ENCODE measurements at regions not wholly inside any gene's neighbourhood (a gene's known extent, or its start where the extent isn't known, plus 50 kb on each side); places are given as distances from the start of the nearest gene placed in this dataset.
"Not testable (repeated sequence)": the region's sequence is repeated elsewhere in the genome, so short reads cannot be mapped to it uniquely, and the experiment has no call there.

DNA sequence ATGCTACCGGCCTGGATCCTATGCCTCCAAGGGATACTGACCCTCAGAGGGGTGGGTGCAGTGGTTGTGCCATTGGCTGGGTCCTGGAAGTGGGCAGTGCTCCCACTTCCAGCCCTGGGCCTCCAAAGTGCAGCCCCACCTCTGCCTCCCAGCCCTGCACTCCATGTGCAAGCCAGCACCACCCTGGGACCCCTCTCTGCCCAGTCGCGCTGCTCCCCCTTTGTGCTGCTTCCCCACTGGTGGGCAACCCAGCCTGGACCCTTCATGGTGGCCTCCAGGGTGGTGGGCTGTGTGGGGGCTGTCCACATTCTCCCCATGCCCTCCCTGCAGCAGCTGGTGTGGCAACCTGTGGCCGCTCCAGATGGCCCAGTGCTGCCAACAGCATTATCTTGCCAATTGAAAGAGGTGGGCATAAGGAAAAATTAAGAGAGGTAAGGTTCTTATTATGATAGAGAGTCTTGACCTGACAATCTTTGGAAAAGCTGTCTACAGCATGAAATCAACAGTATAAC, 309.7 kb downstream of the GUCY2F start:
- DNase-seq (ENCODE audit: low read depth), result no peak

DNA sequence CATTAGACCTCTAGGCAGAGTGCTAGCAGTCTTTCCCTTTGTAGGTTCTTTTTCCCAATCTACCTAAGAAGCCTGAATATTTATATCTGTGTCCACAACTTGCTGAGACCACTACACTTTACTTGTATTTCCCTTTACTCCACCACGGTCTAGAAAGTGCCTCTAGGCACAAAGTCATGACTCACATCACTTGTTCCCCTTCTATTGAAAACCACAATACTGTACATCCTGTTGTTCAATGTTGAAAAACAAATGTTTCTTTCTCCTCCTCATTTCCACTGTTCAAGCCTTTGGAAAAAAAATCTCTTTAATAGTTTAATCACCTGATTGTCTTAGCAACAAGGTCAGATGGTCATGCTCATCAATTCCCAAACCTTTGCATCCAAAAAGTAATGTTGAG, 326.7 kb downstream of the GUCY2F start:
- DNase-seq (ENCODE audit: low read depth), result no peak

DNA sequence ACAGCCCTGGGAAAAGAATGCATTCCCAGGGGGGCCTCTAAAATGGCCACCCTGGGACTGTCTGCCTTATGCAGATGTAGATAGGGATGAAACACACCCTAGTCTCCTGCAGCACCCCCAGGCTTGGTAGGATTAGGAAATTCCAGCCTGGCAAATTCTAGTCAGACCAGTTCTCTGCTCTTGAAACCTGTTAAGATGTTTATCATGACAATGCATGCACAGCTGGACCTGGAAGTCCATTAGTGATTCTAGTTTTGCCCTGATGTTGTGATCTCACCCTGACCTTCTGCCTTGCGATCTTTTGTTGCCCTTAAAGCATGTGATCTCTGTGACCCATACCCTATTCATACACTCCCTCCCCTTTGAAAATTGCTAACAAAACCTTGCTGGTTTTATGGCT, 337.7 kb downstream of the GUCY2F start:
- not testable (repeated sequence) for DNase-seq (ENCODE audit: low read depth)

DNA sequence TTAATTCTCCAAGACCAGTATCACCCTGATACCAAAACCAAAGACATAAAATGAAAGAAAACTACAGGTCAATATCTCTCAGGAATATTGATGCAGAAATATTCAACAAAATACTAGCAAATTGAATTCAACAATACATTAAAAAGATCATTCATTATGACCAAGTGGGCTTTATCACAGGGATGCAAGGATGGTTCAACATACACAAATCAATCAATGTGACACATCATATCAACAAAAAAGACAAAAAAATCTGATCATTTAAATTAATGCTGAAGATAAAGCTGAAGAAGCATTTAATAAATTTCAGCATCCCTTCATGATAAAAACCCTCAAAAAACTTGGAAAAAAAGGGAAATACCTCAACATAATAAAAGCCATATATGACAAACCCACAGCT, 341.4 kb downstream of the GUCY2F start:
- no peak for DNase-seq (ENCODE audit: low read depth)

DNA sequence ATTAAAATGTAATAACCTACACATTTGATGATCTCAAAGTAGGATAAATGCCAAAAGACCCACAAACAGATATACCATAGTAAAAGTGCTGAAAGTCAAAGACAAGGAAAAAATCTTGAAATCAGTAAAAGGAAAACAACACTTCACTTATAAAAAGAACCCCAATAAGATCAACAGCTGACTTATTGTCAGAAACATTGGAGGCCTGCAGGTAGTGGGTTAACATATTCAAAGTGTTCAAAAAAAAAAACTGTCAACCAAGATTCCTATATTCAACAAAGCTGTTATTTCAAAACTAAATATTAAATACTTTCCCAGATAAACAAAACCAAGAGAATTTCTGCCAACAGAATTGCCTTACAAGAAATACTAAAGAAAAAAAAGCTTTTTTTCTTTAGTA, 347.1 kb downstream of the GUCY2F start:
- DNase-seq (ENCODE audit: low read depth), result no peak

DNA sequence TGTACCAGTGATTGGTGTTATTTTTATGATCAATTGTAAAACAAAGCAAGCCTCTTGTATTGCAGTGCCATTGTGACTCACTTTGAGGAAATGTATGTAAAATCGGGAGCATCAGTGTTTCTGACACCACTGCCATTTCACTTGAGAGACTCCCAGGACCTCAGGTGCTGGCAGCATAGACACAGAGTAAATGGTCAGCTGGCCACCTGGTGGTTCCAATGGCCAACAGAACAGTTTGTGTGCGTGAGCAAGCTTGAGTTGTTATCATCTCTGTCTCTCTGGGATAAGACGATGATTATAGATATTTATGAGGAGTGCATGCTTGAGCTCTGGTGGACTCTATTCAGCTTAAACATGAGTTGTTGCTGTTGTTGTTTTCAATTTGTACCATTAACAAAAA, 356.6 kb downstream of the GUCY2F start:
- DNase-seq (ENCODE audit: low read depth), result no peak

DNA sequence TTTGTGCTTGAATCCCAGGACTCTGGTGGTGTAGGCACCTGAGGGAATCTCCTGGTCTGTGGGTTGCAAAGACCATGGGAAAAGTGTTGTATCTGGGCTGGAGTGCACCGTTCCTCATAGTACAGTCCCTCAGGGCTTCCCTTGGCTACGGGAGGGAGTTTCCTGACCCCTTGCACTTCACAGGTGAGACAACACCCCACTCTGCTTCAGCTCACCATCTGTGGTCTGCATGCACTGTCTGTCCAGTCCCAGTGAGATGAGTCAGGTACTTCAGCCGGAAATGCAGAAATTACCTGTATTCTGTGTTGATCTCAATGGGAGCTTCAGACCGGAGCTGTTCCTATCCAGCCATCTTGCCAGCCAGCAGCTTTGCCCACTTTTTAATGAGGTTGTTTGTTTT, 353.0 kb upstream of the IRS4 start:
- DNase-seq (ENCODE audit: low read depth), result no peak

DNA sequence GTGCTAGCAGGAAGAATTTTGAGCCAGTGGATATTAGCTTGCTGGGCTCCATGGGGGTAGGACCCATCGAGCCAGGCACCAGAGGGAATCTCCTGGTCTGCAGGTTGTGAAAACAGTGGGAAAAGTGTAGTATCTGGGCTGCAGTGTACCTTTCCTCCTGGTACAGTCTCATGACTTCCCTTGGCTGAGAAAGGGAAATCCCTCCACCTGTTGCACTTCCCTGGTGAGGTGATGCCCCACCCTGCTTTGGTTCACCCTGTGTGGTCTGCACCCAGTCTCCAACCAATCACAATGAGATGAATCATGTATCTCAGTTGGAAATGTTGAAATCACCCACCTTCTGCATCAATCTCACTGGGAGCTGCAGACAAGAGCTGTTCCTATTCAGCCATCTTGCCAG, 341.4 kb upstream of the IRS4 start:
- DNase-seq (ENCODE audit: low read depth), result no peak

DNA sequence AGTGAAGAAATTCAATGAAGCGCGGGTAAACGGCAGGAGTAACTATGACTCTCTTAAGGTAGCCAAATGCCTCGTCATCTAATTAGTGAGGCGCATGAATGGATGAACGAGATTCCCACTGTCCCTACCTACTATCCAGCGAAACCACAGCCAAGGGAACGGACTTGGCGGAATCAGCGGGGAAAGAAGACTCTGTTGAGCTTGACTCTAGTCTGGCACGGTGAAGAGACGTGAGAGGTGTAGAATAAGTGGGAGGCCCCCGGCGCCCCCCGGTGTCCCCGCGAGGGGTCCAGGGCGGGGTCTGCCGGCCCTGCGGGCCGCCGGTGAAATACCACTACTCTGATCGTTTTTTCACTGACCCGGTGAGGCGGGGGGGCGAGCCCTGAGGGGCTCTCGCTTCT, 317.8 kb upstream of the IRS4 start:
- DNase-seq (ENCODE audit: low read depth), result not testable (repeated sequence)

DNA sequence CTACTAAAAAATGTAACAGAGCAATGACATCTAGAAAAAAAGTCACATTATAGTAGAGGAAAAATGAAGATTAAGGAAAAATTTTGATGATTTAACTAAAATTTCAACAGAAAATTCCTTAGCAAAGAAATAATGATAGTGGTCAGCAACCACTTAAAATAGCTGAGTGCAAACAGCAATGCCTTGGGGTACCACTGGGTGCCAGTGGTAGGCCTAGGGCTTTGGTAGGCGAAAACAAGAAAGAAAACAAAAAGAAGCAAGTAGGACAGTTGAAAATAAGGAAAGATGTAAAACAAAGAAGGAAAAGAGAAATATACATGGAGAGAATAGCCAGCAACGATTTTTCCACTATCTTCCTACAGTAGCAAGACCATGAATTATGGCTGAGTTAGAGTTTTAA, 313.5 kb upstream of the IRS4 start:
- DNase-seq (ENCODE audit: low read depth), result no peak

DNA sequence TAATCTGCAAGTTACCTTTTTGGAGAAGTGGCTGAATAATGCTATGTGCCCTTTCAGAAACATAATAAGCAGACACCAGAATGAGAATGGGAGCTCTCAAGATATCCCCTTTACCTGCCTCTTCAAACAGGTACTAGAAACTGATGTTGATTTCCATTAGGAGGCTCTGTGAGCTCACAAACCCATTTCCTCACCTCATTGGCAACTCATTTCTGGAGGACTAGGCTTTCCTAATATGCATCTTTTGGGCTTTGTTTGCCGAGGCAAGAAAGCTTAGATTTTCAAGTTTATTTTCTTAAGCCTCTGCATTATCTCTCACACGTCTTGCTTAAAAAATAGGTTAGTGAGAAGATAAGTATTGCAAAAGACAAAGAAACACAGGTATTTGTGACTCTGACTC, 313.1 kb upstream of the IRS4 start:
- no peak for DNase-seq (ENCODE audit: low read depth)

DNA sequence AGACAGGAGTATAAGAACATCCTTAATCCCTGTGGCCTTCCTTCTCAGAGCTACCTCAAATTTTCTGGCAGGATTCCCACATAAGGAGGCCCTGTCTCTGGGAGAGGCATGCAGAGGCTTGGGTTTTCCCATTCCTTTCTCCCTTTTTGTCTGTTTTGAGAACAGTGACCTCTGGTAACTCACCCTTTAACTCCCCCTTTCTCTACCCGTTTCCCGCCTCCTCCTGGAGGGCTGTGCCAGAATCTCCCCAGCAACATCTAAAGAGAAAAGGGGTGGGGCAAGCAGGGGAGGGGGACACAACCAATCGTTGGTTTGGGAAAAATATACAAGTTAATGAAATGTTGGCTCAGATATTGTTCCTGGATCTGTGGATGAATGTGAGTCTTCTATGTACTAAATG, 303.7 kb upstream of the IRS4 start:
- DNase-seq (ENCODE audit: low read depth), result no peak

DNA sequence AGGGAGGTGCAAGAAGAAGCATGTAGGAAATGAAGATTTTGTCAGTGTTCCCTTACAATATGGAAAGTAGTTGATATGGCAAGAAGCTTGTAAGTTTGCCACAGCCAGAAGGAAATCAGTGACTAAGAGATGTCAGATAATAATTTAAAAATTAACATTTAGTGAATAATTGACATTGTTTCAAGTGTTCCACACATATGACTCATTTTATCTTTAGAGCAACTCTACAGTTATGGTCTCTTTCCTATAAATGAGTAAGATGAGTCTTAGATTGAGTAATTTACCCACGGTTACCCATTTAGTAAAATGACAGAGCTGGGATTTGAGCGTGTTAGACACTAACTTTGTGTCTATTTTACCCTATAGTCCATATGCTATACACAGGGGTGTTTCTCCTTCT, 300.3 kb upstream of the IRS4 start:
- no peak for DNase-seq (ENCODE audit: low read depth)

DNA sequence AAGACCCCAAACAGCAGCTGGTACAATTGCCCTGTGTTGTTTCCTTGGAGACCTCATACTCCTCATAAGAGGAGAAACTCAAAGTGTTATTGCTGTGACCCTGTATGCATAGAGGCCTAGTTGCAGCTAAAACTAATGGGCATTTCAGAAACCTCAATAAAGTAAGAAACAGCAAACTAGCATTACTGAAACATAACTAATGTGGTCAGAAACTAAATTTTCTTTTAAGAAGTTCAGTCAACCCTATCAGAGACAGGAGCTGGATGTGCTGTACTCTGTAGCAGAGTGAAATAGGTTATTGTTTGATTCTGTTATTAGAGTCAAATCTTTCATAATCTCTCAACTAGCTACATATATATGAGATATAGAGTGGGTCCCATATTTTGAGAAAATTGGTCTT, 257.5 kb upstream of the IRS4 start:
- DNase-seq (ENCODE audit: low read depth), result no peak

DNA sequence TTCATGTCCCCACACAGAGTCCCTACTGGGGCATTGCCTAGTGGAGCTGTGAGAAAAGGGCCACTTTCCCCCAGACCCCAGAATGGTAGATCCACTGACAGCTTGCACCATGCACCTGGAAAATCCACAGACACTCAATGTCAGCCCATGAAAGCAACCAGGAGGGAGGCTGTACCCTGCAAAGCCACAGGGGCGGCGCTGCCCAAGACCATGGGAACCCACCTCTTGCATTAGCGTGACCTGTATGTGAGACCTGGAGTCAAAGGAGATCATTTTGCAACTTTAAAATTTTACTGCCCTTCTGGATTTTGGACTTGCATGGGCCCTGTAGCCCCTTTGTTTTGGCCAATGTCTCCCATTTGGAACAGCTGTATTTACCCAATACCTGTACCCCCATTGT, 236.5 kb upstream of the IRS4 start:
- not testable (repeated sequence) for DNase-seq (ENCODE audit: low read depth)

DNA sequence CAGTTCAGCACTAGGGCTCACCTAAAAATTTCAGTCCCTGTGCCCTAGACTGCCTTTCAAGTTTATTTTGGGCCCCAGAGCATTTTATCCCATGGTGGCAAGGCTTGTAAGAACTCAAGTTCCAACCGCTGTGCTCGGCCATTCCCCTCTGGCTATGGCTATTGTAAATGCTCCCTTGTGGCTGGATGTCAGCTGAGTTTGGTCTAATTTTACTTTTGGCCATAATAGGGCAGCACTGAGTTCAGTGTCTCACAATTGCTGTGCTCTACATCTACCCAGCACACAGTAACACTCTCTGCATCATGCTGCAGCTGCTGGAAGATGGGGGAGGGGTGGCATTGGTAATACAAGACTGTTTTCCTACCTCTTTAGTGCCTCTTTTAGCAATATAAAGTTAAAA, 210.8 kb upstream of the IRS4 start:
- no peak for DNase-seq (ENCODE audit: low read depth)

DNA sequence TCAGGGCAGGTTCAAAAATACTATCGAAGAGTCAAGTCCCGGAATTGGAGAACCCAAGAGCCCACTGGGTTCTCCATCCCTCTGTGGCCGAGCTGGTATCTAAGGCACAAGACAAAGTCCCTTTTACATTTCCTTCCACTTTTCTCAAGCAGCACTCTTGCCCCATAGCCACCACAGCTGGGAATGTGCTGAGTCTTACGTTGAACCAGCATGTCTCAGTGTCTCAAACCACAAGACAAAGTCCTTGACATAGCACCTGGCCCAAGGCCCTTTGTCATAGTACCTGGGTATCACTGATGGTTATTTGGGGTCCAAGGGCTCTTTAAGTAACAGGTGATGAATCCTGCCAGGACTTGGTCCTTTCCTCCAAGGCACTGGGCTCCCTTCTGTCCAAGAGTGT, 210.2 kb upstream of the IRS4 start:
- DNase-seq (ENCODE audit: low read depth), result no peak

DNA sequence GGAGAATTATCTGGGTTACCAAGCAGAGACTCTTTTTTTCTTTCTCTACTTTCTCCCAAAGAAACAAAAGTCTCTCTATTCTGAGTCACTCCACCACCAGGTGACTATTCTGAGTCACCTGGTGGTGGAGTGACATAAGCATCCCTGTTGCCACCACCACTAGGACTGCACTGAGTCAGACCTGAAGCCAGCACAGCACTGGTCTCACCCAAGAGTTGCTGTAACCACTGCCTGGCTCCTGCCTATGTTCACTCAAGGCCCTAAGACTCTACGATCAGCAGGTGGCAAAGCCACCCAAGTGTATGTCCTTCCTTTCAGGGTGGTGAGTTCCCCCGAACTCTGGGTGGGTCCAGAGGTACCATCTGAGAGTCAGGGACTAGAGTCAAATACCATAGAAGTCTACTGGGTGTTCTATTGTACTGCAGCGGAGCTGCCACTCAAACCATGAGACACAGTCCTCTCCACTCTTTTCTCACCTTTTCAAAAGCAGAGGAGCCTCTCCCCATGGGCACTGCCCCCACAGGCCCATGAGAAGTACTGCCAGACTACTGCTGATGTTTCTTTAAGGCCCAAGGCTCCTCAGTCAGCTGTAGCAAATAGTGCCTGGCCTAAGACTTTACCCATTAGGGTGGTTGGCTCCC, 209.6 kb upstream of the IRS4 start:
- no peak for DNase-seq (ENCODE audit: low read depth)

DNA sequence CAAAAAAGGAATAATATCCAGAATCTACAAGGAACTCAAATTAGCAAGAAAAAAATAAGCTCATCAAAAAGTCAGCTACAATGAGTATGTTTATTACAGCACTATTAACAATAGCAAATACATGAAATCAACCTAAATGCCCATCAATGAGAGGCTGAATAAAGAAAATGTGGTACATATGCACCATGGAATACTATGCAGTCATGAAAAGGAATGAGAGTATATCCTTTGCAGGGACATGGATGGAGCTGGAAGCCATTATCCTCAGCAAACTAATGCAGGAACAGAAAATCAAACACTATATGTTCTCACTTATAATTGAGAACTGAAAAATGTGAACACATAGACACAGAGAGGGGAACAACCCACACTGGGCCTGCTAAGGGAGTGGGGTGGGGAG, 178.4 kb upstream of the IRS4 start:
- no peak for DNase-seq (ENCODE audit: low read depth)

DNA sequence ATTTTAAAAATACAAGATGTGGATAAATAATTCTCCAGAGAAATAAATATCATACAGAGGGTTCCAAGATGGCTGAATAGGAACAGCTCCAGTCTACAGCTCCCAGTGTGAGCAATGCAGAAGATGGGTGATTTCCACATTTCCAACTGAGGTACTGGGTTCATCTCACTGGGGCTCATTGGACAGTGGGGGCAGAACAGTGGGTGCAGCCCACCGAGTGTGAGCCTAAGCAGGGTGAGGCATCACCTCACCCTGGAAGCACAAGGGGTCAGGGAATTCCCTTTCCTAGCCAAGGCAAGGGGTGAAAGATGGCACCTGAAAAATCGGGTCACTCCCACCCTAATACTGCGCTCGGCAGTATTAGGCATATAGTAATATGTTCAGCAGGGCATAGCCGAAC, 167.5 kb upstream of the IRS4 start:
- not testable (repeated sequence) for DNase-seq (ENCODE audit: low read depth)

DNA sequence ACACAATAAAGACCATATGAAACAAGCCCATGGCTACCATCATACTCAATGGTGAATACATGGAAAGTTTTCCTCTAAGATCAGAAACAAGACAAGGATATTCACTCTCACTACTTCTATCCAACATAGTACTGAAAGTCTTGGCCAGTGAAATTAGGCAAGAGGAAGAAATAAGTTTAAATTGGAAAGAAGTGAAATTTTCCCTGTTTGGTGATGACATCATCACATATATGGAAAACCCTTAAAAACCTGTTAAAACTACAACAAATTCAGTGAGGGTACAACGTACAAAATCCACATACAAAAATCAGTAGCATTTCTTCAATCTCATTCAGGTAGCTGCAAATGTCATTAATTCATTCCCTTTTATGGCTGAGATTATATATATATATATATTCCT, 164.0 kb upstream of the IRS4 start:
- DNase-seq (ENCODE audit: low read depth), result no peak

DNA sequence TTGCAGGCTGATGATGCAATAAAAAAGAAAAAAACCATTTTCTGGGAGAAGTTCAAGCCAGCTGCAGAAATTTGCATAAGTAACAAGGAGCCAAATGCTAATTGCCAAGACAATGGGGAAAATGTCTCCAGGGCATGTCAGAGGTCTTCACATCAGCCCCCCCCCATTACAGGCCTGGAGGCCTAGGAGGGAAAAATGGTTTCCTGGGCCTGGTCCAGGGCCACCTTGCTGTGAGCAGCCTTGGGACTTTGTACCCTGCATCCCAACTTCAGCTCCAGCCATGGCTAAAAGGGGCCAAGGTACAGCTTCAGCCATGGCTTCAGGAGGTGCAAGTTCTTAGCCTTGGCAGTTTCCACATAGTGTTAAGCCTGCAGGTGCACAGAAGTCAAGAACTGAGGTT, 160.0 kb upstream of the IRS4 start:
- not testable (repeated sequence) for DNase-seq (ENCODE audit: low read depth)

DNA sequence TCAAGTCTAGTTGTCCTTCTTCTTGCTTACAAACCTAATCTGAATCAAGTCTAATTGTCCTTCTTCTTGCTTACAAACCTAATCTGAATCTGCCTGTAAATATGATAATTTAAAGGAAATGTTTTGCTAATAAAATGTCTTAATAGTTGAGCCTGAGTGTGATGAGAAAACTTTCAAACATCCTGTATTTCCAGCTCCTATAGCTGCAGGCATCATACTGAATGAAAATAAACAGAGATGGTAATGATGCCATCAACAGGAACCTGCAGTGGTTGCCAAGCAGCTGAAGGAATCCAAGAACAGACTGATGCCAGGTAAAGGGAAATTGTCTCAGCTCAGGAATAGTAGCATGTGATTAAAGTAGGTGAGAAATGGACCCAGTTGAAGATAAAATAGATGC, 156.1 kb upstream of the IRS4 start:
- DNase-seq (ENCODE audit: low read depth), result no peak

DNA sequence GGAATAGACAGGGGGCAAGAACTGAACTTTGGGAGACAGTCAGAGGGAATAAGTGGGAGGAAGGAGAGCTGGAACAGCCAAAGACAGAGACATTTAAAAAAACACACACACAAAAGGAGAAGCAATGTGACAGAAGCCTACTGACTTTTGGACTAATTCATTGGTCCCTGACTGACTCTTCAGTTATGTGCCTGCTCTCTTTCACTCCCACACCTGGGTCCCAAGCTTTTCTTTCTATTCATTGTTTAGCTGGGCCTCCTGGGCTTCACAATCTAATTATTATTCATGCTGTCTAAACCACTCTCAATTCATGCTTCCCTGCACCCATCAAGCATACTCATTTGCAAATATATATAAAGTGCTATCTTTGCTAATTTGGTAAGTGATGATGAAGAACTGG, 139.2 kb upstream of the IRS4 start:
- DNase-seq (ENCODE audit: low read depth), result no peak

DNA sequence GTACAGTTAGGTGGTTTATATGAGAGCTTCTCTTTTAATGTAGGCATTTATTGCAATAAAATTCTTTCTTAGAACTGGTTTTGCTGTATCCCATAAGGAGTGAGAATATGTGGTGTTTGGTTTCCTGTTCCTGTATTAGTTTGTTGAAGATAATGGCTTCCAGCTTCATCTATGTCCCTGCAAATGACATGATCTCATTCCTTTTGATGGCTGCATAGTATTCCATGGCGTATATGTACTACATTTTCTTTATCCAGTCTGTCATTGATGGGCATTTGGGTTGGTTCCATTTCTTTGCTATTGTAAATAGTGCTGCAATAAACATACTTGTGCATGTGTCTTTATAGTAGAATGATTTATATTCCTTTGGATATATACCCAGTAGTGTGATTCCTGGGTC, 106.7 kb upstream of the IRS4 start:
- not testable (repeated sequence) for DNase-seq (ENCODE audit: low read depth)
